Stomach (tissue), 4 donors: ENCODE measurements at regions not wholly inside any gene's neighbourhood (a gene's known extent, or its start where the extent isn't known, plus 50 kb on each side); places are given as distances from the start of the nearest gene placed in this dataset.

Experiments
- CTCF ChIP-seq, 7 experiments: fragments of 450-650 bp in 4 of 7; fragments of 200-600 bp in 3 of 7; sonication (generic) in 3 of 7; IDR thresholded peaks; one replicate each; pipeline ENCODE4 v1.5.1; 2016 to 2019; ENCODE audit warnings: antibody characterized with exemption in 7 of 7, control low read depth in 2 of 7, mild to moderate bottlenecking in 1 of 7
- POLR2A ChIP-seq, 4 donors: fragments of 450-650 bp; IDR thresholded peaks; one replicate each; pipeline ENCODE4 v1.6.1; 2016; ENCODE audit warnings: antibody characterized with exemption in 4 of 4, control low read depth in 2 of 4, mild to moderate bottlenecking in 1 of 4, moderate library complexity in 1 of 4
- POLR2AphosphoS5 ChIP-seq, 3 donors: sonication (generic); formaldehyde crosslinking; IDR thresholded peaks; one replicate each; pipeline ENCODE4 v1.6.1; 2016; ENCODE audit warnings: antibody characterized with exemption in 3 of 3

- TF ChIP-seq CTCF (IDR thresholded peaks at IDR 0.05) (no peak), POLR2A (IDR thresholded peaks at IDR 0.05) (no peak), POLR2AphosphoS5 (IDR thresholded peaks at IDR 0.05) (no peak)
Observed at GRCh38 chr9:115998666-115999065, 154.9 kb upstream of the PAPPA start.
